GM23338 (cell line): ENCODE measurements at regions not wholly inside any gene's neighbourhood (a gene's known extent, or its start where the extent isn't known, plus 50 kb on each side); places are given as distances from the start of the nearest gene placed in this dataset.
"Not testable (repeated sequence)": the region's sequence is repeated elsewhere in the genome, so short reads cannot be mapped to it uniquely, and the experiment has no call there.

Source experiments
- CREB1 ChIP-seq: fragments of 250-450 bp; sonication (Bioruptor Pico); IDR thresholded peaks from 2 replicates; pipeline ENCODE4 v1.5.0; 2020; ENCODE audit warnings: low read depth, mild to moderate bottlenecking, moderate library complexity
- EZH2 ChIP-seq: fragments of 200-600 bp; sonication (generic); IDR thresholded peaks from one replicate; pipeline ENCODE4 v1.8.0; 2017; ENCODE audit warnings: antibody characterized with exemption, mild to moderate bottlenecking, low read depth; ENCODE audit not compliant: unreplicated experiment
- EZH2phosphoT487 ChIP-seq: fragments of 200-600 bp; sonication (generic); IDR thresholded peaks from one replicate; pipeline ENCODE4 v1.8.1; 2018; ENCODE audit warnings: antibody characterized with exemption; ENCODE audit not compliant: unreplicated experiment
- JUNB ChIP-seq: IDR thresholded peaks from one replicate; pipeline ENCODE4 v1.6.1; 2016; ENCODE audit warnings: antibody characterized with exemption; ENCODE audit not compliant: unreplicated experiment
- POLR2AphosphoS5 ChIP-seq: IDR thresholded peaks from 2 replicates; pipeline ENCODE4 v1.6.1; 2016; ENCODE audit warnings: antibody characterized with exemption, low read depth
- STAT1 ChIP-seq: IDR thresholded peaks from one replicate; pipeline ENCODE4 v1.6.1; 2016; ENCODE audit warnings: antibody characterized with exemption; ENCODE audit not compliant: unreplicated experiment
- ZNF114 ChIP-seq: fragments of 250-450 bp; sonication (Bioruptor Pico); IDR thresholded peaks from 2 replicates; pipeline ENCODE4 v1.5.0; 2020; ENCODE audit warnings: mild to moderate bottlenecking, moderate library complexity
- ZNF331 ChIP-seq: fragments of 250-450 bp; sonication (Bioruptor Pico); IDR thresholded peaks from 2 replicates; pipeline ENCODE4 v1.5.0; 2020; ENCODE audit warnings: low read depth, mild to moderate bottlenecking, moderate library complexity
- TF ChIP-seq, protein P1 (sequence below), 2 experiments: fragments of 200-600 bp in 1 of 2; sonication (generic) in 1 of 2; conservative IDR thresholded peaks; 2 replicates each; pipeline versions ENCODE4 v1.5.1 to v1.6.1; 2016 to 2017; ENCODE audit warnings: antibody characterized with exemption in 2 of 2, low read depth in 2 of 2, mild to moderate bottlenecking in 2 of 2, moderate library complexity in 1 of 2
- TF ChIP-seq, protein P2 (sequence below): fragments of 250-450 bp; sonication (Bioruptor Pico); IDR thresholded peaks from 2 replicates; pipeline ENCODE4 v1.5.0; 2020; ENCODE audit warnings: mild to moderate bottlenecking, moderate library complexity
- TF ChIP-seq, protein P3 (sequence below): IDR thresholded peaks from one replicate; pipeline ENCODE4 v1.6.1; 2018; ENCODE audit warnings: antibody characterized with exemption; ENCODE audit not compliant: unreplicated experiment

DNA sequence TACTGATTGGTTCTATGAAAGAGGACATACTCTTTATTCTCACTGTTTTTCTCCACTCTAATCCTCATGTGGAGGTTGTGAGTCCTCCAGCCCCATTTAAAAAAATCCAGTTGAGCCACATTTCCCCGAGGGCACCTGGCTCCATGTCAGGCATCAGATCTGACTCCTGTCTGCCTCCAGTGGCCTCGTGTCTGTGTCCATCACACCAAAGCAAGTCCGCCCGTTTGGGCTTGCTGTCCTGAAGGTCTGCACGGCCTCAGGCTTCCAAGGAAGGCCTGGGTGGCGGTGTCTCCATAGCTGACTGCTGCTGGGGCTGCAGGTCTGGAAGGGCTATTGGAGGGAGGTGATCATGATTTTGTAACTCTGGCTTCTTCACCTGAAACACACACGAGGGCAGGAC, 233.4 kb upstream of the PLGLB2 start:
- TF ChIP-seq, protein P1, sequence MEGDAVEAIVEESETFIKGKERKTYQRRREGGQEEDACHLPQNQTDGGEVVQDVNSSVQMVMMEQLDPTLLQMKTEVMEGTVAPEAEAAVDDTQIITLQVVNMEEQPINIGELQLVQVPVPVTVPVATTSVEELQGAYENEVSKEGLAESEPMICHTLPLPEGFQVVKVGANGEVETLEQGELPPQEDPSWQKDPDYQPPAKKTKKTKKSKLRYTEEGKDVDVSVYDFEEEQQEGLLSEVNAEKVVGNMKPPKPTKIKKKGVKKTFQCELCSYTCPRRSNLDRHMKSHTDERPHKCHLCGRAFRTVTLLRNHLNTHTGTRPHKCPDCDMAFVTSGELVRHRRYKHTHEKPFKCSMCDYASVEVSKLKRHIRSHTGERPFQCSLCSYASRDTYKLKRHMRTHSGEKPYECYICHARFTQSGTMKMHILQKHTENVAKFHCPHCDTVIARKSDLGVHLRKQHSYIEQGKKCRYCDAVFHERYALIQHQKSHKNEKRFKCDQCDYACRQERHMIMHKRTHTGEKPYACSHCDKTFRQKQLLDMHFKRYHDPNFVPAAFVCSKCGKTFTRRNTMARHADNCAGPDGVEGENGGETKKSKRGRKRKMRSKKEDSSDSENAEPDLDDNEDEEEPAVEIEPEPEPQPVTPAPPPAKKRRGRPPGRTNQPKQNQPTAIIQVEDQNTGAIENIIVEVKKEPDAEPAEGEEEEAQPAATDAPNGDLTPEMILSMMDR (conservative IDR thresholded peaks at IDR 0.05; ENCODE audit: low read depth in 2 of 2) = not testable (repeated sequence)
- TF ChIP-seq, protein P2, sequence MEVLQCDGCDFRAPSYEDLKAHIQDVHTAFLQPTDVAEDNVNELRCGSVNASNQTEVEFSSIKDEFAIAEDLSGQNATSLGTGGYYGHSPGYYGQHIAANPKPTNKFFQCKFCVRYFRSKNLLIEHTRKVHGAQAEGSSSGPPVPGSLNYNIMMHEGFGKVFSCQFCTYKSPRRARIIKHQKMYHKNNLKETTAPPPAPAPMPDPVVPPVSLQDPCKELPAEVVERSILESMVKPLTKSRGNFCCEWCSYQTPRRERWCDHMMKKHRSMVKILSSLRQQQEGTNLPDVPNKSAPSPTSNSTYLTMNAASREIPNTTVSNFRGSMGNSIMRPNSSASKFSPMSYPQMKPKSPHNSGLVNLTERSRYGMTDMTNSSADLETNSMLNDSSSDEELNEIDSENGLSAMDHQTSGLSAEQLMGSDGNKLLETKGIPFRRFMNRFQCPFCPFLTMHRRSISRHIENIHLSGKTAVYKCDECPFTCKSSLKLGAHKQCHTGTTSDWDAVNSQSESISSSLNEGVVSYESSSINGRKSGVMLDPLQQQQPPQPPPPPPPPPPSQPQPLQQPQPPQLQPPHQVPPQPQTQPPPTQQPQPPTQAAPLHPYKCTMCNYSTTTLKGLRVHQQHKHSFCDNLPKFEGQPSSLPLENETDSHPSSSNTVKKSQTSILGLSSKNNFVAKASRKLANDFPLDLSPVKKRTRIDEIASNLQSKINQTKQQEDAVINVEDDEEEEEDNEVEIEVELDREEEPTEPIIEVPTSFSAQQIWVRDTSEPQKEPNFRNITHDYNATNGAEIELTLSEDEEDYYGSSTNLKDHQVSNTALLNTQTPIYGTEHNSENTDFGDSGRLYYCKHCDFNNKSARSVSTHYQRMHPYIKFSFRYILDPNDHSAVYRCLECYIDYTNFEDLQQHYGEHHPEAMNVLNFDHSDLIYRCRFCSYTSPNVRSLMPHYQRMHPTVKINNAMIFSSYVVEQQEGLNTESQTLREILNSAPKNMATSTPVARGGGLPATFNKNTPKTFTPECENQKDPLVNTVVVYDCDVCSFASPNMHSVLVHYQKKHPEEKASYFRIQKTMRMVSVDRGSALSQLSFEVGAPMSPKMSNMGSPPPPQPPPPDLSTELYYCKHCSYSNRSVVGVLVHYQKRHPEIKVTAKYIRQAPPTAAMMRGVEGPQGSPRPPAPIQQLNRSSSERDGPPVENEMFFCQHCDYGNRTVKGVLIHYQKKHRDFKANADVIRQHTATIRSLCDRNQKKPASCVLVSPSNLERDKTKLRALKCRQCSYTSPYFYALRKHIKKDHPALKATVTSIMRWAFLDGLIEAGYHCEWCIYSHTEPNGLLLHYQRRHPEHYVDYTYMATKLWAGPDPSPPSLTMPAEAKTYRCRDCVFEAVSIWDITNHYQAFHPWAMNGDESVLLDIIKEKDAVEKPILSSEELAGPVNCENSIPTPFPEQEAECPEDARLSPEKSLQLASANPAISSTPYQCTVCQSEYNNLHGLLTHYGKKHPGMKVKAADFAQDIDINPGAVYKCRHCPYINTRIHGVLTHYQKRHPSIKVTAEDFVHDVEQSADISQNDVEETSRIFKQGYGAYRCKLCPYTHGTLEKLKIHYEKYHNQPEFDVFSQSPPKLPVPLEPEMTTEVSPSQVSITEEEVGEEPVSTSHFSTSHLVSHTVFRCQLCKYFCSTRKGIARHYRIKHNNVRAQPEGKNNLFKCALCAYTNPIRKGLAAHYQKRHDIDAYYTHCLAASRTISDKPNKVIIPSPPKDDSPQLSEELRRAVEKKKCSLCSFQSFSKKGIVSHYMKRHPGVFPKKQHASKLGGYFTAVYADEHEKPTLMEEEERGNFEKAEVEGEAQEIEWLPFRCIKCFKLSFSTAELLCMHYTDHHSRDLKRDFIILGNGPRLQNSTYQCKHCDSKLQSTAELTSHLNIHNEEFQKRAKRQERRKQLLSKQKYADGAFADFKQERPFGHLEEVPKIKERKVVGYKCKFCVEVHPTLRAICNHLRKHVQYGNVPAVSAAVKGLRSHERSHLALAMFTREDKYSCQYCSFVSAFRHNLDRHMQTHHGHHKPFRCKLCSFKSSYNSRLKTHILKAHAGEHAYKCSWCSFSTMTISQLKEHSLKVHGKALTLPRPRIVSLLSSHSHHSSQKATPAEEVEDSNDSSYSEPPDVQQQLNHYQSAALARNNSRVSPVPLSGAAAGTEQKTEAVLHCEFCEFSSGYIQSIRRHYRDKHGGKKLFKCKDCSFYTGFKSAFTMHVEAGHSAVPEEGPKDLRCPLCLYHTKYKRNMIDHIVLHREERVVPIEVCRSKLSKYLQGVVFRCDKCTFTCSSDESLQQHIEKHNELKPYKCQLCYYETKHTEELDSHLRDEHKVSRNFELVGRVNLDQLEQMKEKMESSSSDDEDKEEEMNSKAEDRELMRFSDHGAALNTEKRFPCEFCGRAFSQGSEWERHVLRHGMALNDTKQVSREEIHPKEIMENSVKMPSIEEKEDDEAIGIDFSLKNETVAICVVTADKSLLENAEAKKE (CRISPR knock-in tag) = not testable (repeated sequence)
- TF ChIP-seq CREB1 (CRISPR knock-in tag); STAT1; POLR2AphosphoS5; JUNB; EZH2; ZNF331 (CRISPR knock-in tag); EZH2phosphoT487; ZNF114: not testable (repeated sequence)
- TF ChIP-seq, protein P3, sequence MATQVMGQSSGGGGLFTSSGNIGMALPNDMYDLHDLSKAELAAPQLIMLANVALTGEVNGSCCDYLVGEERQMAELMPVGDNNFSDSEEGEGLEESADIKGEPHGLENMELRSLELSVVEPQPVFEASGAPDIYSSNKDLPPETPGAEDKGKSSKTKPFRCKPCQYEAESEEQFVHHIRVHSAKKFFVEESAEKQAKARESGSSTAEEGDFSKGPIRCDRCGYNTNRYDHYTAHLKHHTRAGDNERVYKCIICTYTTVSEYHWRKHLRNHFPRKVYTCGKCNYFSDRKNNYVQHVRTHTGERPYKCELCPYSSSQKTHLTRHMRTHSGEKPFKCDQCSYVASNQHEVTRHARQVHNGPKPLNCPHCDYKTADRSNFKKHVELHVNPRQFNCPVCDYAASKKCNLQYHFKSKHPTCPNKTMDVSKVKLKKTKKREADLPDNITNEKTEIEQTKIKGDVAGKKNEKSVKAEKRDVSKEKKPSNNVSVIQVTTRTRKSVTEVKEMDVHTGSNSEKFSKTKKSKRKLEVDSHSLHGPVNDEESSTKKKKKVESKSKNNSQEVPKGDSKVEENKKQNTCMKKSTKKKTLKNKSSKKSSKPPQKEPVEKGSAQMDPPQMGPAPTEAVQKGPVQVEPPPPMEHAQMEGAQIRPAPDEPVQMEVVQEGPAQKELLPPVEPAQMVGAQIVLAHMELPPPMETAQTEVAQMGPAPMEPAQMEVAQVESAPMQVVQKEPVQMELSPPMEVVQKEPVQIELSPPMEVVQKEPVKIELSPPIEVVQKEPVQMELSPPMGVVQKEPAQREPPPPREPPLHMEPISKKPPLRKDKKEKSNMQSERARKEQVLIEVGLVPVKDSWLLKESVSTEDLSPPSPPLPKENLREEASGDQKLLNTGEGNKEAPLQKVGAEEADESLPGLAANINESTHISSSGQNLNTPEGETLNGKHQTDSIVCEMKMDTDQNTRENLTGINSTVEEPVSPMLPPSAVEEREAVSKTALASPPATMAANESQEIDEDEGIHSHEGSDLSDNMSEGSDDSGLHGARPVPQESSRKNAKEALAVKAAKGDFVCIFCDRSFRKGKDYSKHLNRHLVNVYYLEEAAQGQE = not testable (repeated sequence)
